Fibroblast of lung (primary cell): ENCODE measurements at regions not wholly inside any gene's neighbourhood (a gene's known extent, or its start where the extent isn't known, plus 50 kb on each side); places are given as distances from the start of the nearest gene placed in this dataset.

Source experiments
- DNase-seq, 2 donors: peaks; one replicate each; pipeline versions ENCODE4 v3.0.0 to v3.0.0-alpha.2; 2010; ENCODE audit warnings: low read depth in 2 of 2
- H2AFZ ChIP-seq: 2 replicates; pipeline ENCODE4 v1.5.1; 2012; ENCODE audit warnings: low read length, control low read depth, inconsistent platforms
- H3K27ac ChIP-seq: 2 replicates; pipeline ENCODE4 v1.5.1; 2011; ENCODE audit warnings: low read length, control low read depth; ENCODE audit not compliant: insufficient read depth
- H3K27me3 ChIP-seq: 2 replicates; pipeline ENCODE4 v1.5.1; 2011; ENCODE audit warnings: mild to moderate bottlenecking, low read length; ENCODE audit not compliant: control insufficient read depth, insufficient read depth
- H3K36me3 ChIP-seq: 2 replicates; pipeline ENCODE4 v1.5.1; 2011; ENCODE audit warnings: low read length; ENCODE audit not compliant: control insufficient read depth, insufficient read depth
- H3K4me1 ChIP-seq: 2 replicates; pipeline ENCODE4 v1.5.1; 2011; ENCODE audit warnings: low read length; ENCODE audit not compliant: control insufficient read depth, insufficient read depth; ENCODE audit errors: extremely low read depth
- H3K4me2 ChIP-seq: 2 replicates; pipeline ENCODE4 v1.5.1; 2011; ENCODE audit warnings: low read length, control low read depth; ENCODE audit not compliant: insufficient read depth; ENCODE audit errors: extremely low read depth
- H3K4me3 ChIP-seq, 4 experiments: fragments of 200-600 bp in 1 of 4; sonication (generic) in 1 of 4; replicated peaks in 1 of 4; 2 replicates each; pipeline ENCODE4 v1.5.1; 2011 to 2016; ENCODE audit warnings: low read length in 4 of 4, low read depth in 3 of 4, mild to moderate bottlenecking in 3 of 4, control low read depth in 2 of 4, inconsistent platforms in 1 of 4, mixed read lengths in 1 of 4; ENCODE audit not compliant: insufficient read depth in 1 of 4; ENCODE audit errors: control extremely low read depth in 1 of 4
- H3K79me2 ChIP-seq: 2 replicates; pipeline ENCODE4 v1.5.1; 2012; ENCODE audit warnings: mild to moderate bottlenecking, low read length, inconsistent platforms; ENCODE audit not compliant: control insufficient read depth, insufficient read depth
- H3K9ac ChIP-seq: 2 replicates; pipeline ENCODE4 v1.5.1; 2011; ENCODE audit warnings: mild to moderate bottlenecking, low read length, control low read depth; ENCODE audit not compliant: insufficient read depth
- H3K9me3 ChIP-seq: 2 replicates; pipeline ENCODE4 v1.5.1; 2012; ENCODE audit warnings: low read depth, low read length; ENCODE audit not compliant: control insufficient read depth, insufficient read depth
- H4K20me1 ChIP-seq: 2 replicates; pipeline ENCODE4 v1.5.1; 2011; ENCODE audit warnings: low read length; ENCODE audit not compliant: control insufficient read depth, insufficient read depth; ENCODE audit errors: extremely low read depth
- EZH2 ChIP-seq: IDR thresholded peaks from 2 replicates; pipeline ENCODE4 v1.5.1; 2012; ENCODE audit warnings: low read length, control low read depth, mild to moderate bottlenecking; ENCODE audit errors: missing control alignments
- TF ChIP-seq, protein P1 (sequence below), 2 donors: IDR thresholded peaks in 1 of 2; conservative IDR thresholded peaks in 1 of 2; 1 replicate in 1 of 2; 2 replicates in 1 of 2; pipeline ENCODE4 v1.5.1; 2011 to 2012; ENCODE audit warnings: low read length in 2 of 2, control low read depth in 1 of 2, inconsistent platforms in 1 of 2, low read depth in 1 of 2, mild to moderate bottlenecking in 1 of 2

DNA sequence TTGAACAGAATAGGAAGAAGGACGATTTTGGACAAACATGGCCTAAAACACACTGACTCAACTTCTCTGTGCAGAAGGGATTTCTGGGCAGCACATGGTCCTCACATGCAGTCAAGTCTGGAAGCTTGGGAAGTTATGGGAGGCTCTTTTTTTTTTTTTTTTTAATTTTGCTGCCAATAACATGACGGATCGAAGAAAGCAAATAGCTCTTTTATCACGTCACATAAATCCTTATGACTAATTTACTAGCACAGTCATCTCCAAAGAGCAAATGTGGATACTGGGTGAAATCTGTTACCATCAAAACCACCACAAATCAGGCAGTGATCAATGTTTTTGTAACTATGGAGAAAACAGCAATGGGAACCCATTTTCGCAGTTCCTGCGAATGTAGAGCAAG, 193.3 kb upstream of the FAM9B start:
- no peaks in the 10 kb centered on the region for H4K20me1 ChIP-seq
- no peak overlapping the region for H3K9ac ChIP-seq
- H3K4me2 ChIP-seq = no peak overlapping the region
- TF ChIP-seq, protein P1, sequence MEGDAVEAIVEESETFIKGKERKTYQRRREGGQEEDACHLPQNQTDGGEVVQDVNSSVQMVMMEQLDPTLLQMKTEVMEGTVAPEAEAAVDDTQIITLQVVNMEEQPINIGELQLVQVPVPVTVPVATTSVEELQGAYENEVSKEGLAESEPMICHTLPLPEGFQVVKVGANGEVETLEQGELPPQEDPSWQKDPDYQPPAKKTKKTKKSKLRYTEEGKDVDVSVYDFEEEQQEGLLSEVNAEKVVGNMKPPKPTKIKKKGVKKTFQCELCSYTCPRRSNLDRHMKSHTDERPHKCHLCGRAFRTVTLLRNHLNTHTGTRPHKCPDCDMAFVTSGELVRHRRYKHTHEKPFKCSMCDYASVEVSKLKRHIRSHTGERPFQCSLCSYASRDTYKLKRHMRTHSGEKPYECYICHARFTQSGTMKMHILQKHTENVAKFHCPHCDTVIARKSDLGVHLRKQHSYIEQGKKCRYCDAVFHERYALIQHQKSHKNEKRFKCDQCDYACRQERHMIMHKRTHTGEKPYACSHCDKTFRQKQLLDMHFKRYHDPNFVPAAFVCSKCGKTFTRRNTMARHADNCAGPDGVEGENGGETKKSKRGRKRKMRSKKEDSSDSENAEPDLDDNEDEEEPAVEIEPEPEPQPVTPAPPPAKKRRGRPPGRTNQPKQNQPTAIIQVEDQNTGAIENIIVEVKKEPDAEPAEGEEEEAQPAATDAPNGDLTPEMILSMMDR (conservative IDR thresholded peaks at IDR 0.05 in 1 of 2, IDR thresholded peaks at IDR 0.05 in 1 of 2; ENCODE audit: low read depth in 1 of 2, low read length in 2 of 2) = no peak
- TF ChIP-seq EZH2 = no peak
- H3K36me3 ChIP-seq = no peaks in the 10 kb centered on the region
- peak in 1 of 2 donors; percentile 20 for DNase-seq
- H3K4me3 ChIP-seq = no peak overlapping the region
- H3K9me3 ChIP-seq = no peaks in the 10 kb centered on the region
- H3K79me2 ChIP-seq = no peaks in the 10 kb centered on the region
- peak overlapping the region; percentile 10 for H3K27ac ChIP-seq
- no peaks in the 10 kb centered on the region for H3K4me1 ChIP-seq
- no peaks in the 10 kb centered on the region for H3K27me3 ChIP-seq
- no peak overlapping the region for H2AFZ ChIP-seq

DNA sequence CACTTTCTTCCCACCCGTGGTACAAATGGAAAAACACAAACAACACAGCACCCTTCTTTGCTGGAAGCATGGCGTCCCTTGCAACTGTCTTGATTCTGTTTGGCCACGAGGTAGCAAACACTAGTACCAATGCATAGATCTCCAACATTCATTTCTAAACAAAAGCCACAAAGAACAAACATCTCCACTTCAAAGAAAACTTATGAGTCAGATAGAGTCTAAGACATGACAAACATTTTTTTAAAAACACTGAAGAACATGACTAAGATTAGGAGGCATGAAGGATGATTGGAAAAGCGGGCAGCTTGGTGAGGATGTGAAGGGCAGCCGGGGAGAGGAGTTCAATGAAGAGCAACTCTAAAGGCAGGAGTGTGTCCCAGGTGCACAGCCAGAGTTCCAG, 197.6 kb upstream of the FAM9B start:
- DNase-seq = peak in 1 of 2 donors; percentile 26
- Histone ChIP-seq H3K36me3 (no peaks in the 10 kb centered on the region), H3K27ac (no peak overlapping the region), H3K79me2 (no peaks in the 10 kb centered on the region), H3K9me3 (no peaks in the 10 kb centered on the region), H3K4me3 (no peak overlapping the region), H3K9ac (no peak overlapping the region), H3K4me2 (no peak overlapping the region), H3K4me1 (no peaks in the 10 kb centered on the region), H4K20me1 (no peaks in the 10 kb centered on the region), H3K27me3 (no peaks in the 10 kb centered on the region), H2AFZ (no peak overlapping the region)
- TF ChIP-seq, protein P1 (conservative IDR thresholded peaks at IDR 0.05 in 1 of 2, IDR thresholded peaks at IDR 0.05 in 1 of 2; ENCODE audit: low read depth in 1 of 2, low read length in 2 of 2) = no peak
- TF ChIP-seq EZH2 = no peak

DNA sequence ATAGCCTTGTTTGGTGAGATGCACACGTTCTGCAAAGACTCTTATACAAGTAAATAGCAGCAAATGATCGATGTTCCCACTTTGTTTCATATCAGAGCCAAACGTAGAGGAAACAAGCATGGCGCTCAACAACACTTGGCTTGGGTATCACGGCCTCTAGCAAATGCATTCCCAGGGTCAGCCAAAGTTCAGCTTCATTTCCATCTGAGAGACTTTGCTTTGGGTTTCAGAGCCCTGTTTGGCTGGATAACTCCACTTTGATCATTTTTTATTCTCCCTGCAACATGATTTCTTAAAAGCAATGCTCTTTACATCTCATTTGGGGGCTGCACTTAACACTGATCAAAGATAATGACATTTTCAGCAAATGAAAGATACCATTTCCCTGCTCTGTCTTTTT, 199.2 kb upstream of the FAM9B start:
- Histone ChIP-seq H4K20me1 (no peaks in the 10 kb centered on the region), H3K27me3 (no peaks in the 10 kb centered on the region), H3K79me2 (no peaks in the 10 kb centered on the region), H3K27ac (no peak overlapping the region), H3K4me2 (no peak overlapping the region), H3K9me3 (no peaks in the 10 kb centered on the region), H3K36me3 (no peaks in the 10 kb centered on the region), H2AFZ (no peak overlapping the region), H3K4me1 (no peaks in the 10 kb centered on the region), H3K9ac (no peak overlapping the region), H3K4me3 (no peak overlapping the region)
- no peak for DNase-seq
- TF ChIP-seq EZH2 = no peak
- TF ChIP-seq, protein P1 (conservative IDR thresholded peaks at IDR 0.05 in 1 of 2, IDR thresholded peaks at IDR 0.05 in 1 of 2; ENCODE audit: low read depth in 1 of 2, low read length in 2 of 2) = no peak
